HFFc6 (cell line): ENCODE measurements at regions not wholly inside any gene's neighbourhood (a gene's known extent, or its start where the extent isn't known, plus 50 kb on each side); places are given as distances from the start of the nearest gene placed in this dataset.
"Not testable (repeated sequence)": the region's sequence is repeated elsewhere in the genome, so short reads cannot be mapped to it uniquely, and the experiment has no call there.

Experiments
- DNase-seq: peaks from one replicate; pipeline ENCODE4 v3.0.0-alpha.2; 2018
- H3K27ac Mint-ChIP-seq: 2 replicates; pipeline ENCODE4 v1.8.0; 2020; ENCODE audit warnings: mild to moderate bottlenecking, mixed read lengths
- H3K27me3 Mint-ChIP-seq: 2 replicates; pipeline ENCODE4 v1.8.0; 2021; ENCODE audit warnings: mild to moderate bottlenecking, moderate library complexity, mixed read lengths; ENCODE audit not compliant: insufficient read depth
- H3K36me3 Mint-ChIP-seq: 2 replicates; pipeline ENCODE4 v1.8.0; 2021; ENCODE audit warnings: low read depth, mixed read lengths
- H3K4me1 Mint-ChIP-seq: 2 replicates; pipeline ENCODE4 v1.8.0; 2020; ENCODE audit warnings: low read depth, mixed read lengths
- H3K4me3 Mint-ChIP-seq: 2 replicates; pipeline ENCODE4 v1.8.0; 2020; ENCODE audit warnings: mild to moderate bottlenecking, moderate library complexity, mixed read lengths
- H3K9me3 Mint-ChIP-seq: 2 replicates; pipeline ENCODE4 v1.8.0; 2020; ENCODE audit warnings: mild to moderate bottlenecking, mixed read lengths
- TF ChIP-seq, protein P1 (sequence below): fragments of 200-600 bp; sonication (generic); IDR thresholded peaks from 2 replicates; pipeline ENCODE4 v1.5.0; 2021; ENCODE audit warnings: antibody characterized with exemption, mild to moderate bottlenecking

GRCh38 chr4:75135068-75135825 lies 202.3 kb downstream of the PARM1 start:
- H3K36me3 Mint-ChIP-seq = no peaks in the 10 kb centered on the region
- no peaks in the 10 kb centered on the region for H3K27me3 Mint-ChIP-seq
- H3K4me3 Mint-ChIP-seq = no peak overlapping the region
- H3K9me3 Mint-ChIP-seq = 0 out of 2 replicates have a peak, but pooled peaks cover 2% of the 10 kb centered on the region
- H3K27ac Mint-ChIP-seq = no peak overlapping the region
- TF ChIP-seq, protein P1, sequence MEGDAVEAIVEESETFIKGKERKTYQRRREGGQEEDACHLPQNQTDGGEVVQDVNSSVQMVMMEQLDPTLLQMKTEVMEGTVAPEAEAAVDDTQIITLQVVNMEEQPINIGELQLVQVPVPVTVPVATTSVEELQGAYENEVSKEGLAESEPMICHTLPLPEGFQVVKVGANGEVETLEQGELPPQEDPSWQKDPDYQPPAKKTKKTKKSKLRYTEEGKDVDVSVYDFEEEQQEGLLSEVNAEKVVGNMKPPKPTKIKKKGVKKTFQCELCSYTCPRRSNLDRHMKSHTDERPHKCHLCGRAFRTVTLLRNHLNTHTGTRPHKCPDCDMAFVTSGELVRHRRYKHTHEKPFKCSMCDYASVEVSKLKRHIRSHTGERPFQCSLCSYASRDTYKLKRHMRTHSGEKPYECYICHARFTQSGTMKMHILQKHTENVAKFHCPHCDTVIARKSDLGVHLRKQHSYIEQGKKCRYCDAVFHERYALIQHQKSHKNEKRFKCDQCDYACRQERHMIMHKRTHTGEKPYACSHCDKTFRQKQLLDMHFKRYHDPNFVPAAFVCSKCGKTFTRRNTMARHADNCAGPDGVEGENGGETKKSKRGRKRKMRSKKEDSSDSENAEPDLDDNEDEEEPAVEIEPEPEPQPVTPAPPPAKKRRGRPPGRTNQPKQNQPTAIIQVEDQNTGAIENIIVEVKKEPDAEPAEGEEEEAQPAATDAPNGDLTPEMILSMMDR = no peak
- no peak for DNase-seq
- no peaks in the 10 kb centered on the region for H3K4me1 Mint-ChIP-seq

- H3K9me3 Mint-ChIP-seq = peaks cover 26% of the 10 kb centered on the region
- not testable (repeated sequence) for H3K27me3 Mint-ChIP-seq, DNase-seq, H3K4me1 Mint-ChIP-seq, H3K36me3 Mint-ChIP-seq, H3K27ac Mint-ChIP-seq, H3K4me3 Mint-ChIP-seq
Measured at GRCh38 chr4:75126870-75127269, 194.0 kb downstream of the PARM1 start.

GRCh38 chr4:75126058-75126457 lies 193.1 kb downstream of the PARM1 start:
- no peak overlapping the region for H3K4me3 Mint-ChIP-seq
- peaks cover 31% of the 10 kb centered on the region for H3K9me3 Mint-ChIP-seq
- H3K27me3 Mint-ChIP-seq = no peaks in the 10 kb centered on the region; the same call in 1 of the 2 replicates
- H3K4me1 Mint-ChIP-seq = no peaks in the 10 kb centered on the region
- peaks cover 4% of the 10 kb centered on the region; the same call in 1 of the 2 replicates for H3K36me3 Mint-ChIP-seq
- no peak for DNase-seq
- H3K27ac Mint-ChIP-seq = no peak overlapping the region
- TF ChIP-seq, protein P1 = no peak

GRCh38 chr4:75122424-75123014 lies 189.6 kb downstream of the PARM1 start:
- no peaks in the 10 kb centered on the region; the same call in 1 of the 2 replicates for H3K27me3 Mint-ChIP-seq
- DNase-seq = no peak
- H3K4me1 Mint-ChIP-seq = no peaks in the 10 kb centered on the region
- H3K4me3 Mint-ChIP-seq = no peak overlapping the region
- TF ChIP-seq, protein P1 = no peak
- H3K27ac Mint-ChIP-seq = no peak overlapping the region
- H3K9me3 Mint-ChIP-seq = peaks cover 42% of the 10 kb centered on the region
- peaks cover 4% of the 10 kb centered on the region; the same call in 1 of the 2 replicates for H3K36me3 Mint-ChIP-seq

DNA sequence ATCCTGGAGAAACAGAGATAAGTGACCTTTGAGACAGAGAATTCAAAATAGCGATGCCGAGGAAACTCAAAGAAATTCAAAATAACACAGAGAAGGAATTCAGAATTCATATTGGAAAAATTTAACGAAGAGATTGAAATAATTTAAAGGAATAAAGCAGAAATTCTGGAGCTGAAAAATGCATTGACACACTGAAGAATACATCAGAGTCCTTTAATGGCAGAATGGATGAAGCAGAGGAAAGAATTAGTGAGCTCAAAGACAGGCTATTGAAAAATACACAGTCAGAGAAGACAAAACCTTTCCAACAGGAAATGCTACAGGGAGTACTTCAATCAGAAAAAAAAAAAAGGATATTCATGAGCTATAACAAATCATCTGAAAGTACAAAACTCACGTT lies 185.8 kb downstream of the PARM1 start:
- Mint-ChIP-seq H3K36me3 (peaks cover 4% of the 10 kb centered on the region; the same call in 1 of the 2 replicates), H3K27ac (no peak overlapping the region), H3K4me3 (no peak overlapping the region), H3K27me3 (no peaks in the 10 kb centered on the region), H3K4me1 (no peaks in the 10 kb centered on the region), H3K9me3 (peaks cover 25% of the 10 kb centered on the region)
- DNase-seq = no peak
- TF ChIP-seq, protein P1 = no peak

GRCh38 chr4:75110061-75110460 lies 177.1 kb downstream of the PARM1 start:
- H3K4me3 Mint-ChIP-seq = no peak overlapping the region
- peaks cover 5% of the 10 kb centered on the region; the same call in 1 of the 2 replicates for H3K36me3 Mint-ChIP-seq
- H3K27ac Mint-ChIP-seq = no peak overlapping the region
- H3K27me3 Mint-ChIP-seq = no peaks in the 10 kb centered on the region; the same call in 1 of the 2 replicates
- no peaks in the 10 kb centered on the region for H3K4me1 Mint-ChIP-seq
- no peak for DNase-seq
- peaks cover 52% of the 10 kb centered on the region for H3K9me3 Mint-ChIP-seq
- TF ChIP-seq, protein P1 = no peak
